ENCODE measurements at regions not wholly inside any gene's neighbourhood (a gene's known extent, or its start where the extent isn't known, plus 50 kb on each side); places are given as distances from the start of the nearest gene placed in this dataset.

GRCh38 chr6:147022041-147022440 lies 182.2 kb upstream of the STXBP5 start:
- FAIRE-seq (no peak), DNase-seq (ENCODE audit: insufficient read length, low spot score) (no peak)

- no peak for FAIRE-seq
- DNase-seq (ENCODE audit: insufficient read length, low spot score) = no peak
Observed at GRCh38 chr6:147023148-147023547, 181.1 kb upstream of the STXBP5 start.

GRCh38 chr6:147023581-147023980 lies 180.6 kb upstream of the STXBP5 start:
- no peak for DNase-seq (ENCODE audit: insufficient read length, low spot score)
- no peak for FAIRE-seq

GRCh38 chr6:147029923-147030322 lies 174.3 kb upstream of the STXBP5 start:
- FAIRE-seq (no peak), DNase-seq (ENCODE audit: insufficient read length, low spot score) (no peak)

- no peak for FAIRE-seq
- DNase-seq (ENCODE audit: insufficient read length, low spot score) = no peak
Observed at GRCh38 chr6:147033267-147033666, 170.9 kb upstream of the STXBP5 start.

- DNase-seq (ENCODE audit: insufficient read length, low spot score) (no peak), FAIRE-seq (no peak)
Observed at GRCh38 chr6:147035886-147036285, 168.3 kb upstream of the STXBP5 start.

- no peak for FAIRE-seq
- DNase-seq (ENCODE audit: insufficient read length, low spot score) = no peak
Observed at GRCh38 chr6:147037881-147038280, 166.3 kb upstream of the STXBP5 start.

GRCh38 chr6:147040121-147040910 lies 163.9 kb upstream of the STXBP5 start:
- DNase-seq (ENCODE audit: insufficient read length, low spot score) (no peak), FAIRE-seq (no peak)

GRCh38 chr6:147042679-147043078 lies 161.5 kb upstream of the STXBP5 start:
- DNase-seq (ENCODE audit: insufficient read length, low spot score) (no peak), FAIRE-seq (no peak)

- no peak for FAIRE-seq
- DNase-seq (ENCODE audit: insufficient read length, low spot score) = no peak
Observed at GRCh38 chr6:147043994-147044477, 160.2 kb upstream of the STXBP5 start.

GRCh38 chr6:147046141-147046877 lies 157.9 kb upstream of the STXBP5 start:
- FAIRE-seq (no peak), DNase-seq (ENCODE audit: insufficient read length, low spot score) (no peak)

- FAIRE-seq (no peak), DNase-seq (ENCODE audit: insufficient read length, low spot score) (no peak)
Observed at GRCh38 chr6:147048930-147049329, 155.3 kb upstream of the STXBP5 start.

- DNase-seq (ENCODE audit: insufficient read length, low spot score) (no peak), FAIRE-seq (no peak)
Observed at GRCh38 chr6:147053311-147053921, 150.8 kb upstream of the STXBP5 start.

- FAIRE-seq = no peak
- DNase-seq (ENCODE audit: insufficient read length, low spot score) = no peak
Observed at GRCh38 chr6:147054158-147054557, 150.1 kb upstream of the STXBP5 start.

- DNase-seq (ENCODE audit: insufficient read length, low spot score) = no peak
- no peak for FAIRE-seq
Observed at GRCh38 chr6:147054871-147055270, 149.3 kb upstream of the STXBP5 start.

GRCh38 chr6:147055821-147056392 lies 148.3 kb upstream of the STXBP5 start:
- no peak for FAIRE-seq
- DNase-seq (ENCODE audit: insufficient read length, low spot score) = no peak

GRCh38 chr6:147057188-147057587 lies 147.0 kb upstream of the STXBP5 start:
- no peak for FAIRE-seq
- no peak for DNase-seq (ENCODE audit: insufficient read length, low spot score)

- no peak for FAIRE-seq
Observed at GRCh38 chr6:147057705-147058342, 146.4 kb upstream of the STXBP5 start.

GRCh38 chr6:147058786-147059385 lies 145.3 kb upstream of the STXBP5 start:
- FAIRE-seq (no peak), DNase-seq (ENCODE audit: insufficient read length, low spot score) (no peak)

More at GRCh38 chr6:147057705-147058342, 146.4 kb upstream of the STXBP5 start:
- no peak for DNase-seq (ENCODE audit: insufficient read length, low spot score)

- FAIRE-seq (no peak), DNase-seq (ENCODE audit: insufficient read length, low spot score) (no peak)
Observed at GRCh38 chr6:147060636-147061035, 143.6 kb upstream of the STXBP5 start.
